ENCODE measurements at regions not wholly inside any gene's neighbourhood (a gene's known extent, or its start where the extent isn't known, plus 50 kb on each side); places are given as distances from the start of the nearest gene placed in this dataset.

GRCh38 chr16:26963109-26963508, 103.6 kb upstream of the C16orf82 start (continued):
- TF ChIP-seq ZBTB11 (CRISPR knock-in tag; IDR thresholded peaks at IDR 0.05) = no peak
- TF ChIP-seq REST (IDR thresholded peaks at IDR 0.05; ENCODE audit: borderline replicate concordance) = peak; percentile 40; the same call in 1 of the 2 replicates
- no peak for TF ChIP-seq REST (CRISPR knock-in tag; IDR thresholded peaks at IDR 0.05; ENCODE audit: low read depth)
- no peak for TF ChIP-seq U2AF2 (optimal IDR thresholded peaks at IDR 0.05; ENCODE audit: low read depth, low read length)
- 0 out of 2 replicates have a peak, but pooled peaks have one; percentile 26 for TF ChIP-seq JUND (IDR thresholded peaks at IDR 0.05; ENCODE audit: borderline replicate concordance, low read depth, low read length)
- peak; percentile 26; the same call in 1 of the 3 replicates for TF ChIP-seq JUND (tag; IDR thresholded peaks at IDR 0.05; ENCODE audit: borderline replicate concordance, low read depth, low read length)
- no peak for TF ChIP-seq FIP1L1 (IDR thresholded peaks at IDR 0.05; ENCODE audit: low read depth, low read length, poor library complexity, severe bottlenecking)
- peak in 1 of 2 experiments; percentile 57; a peak in 1 of 4 replicates for TF ChIP-seq RCOR1 (IDR thresholded peaks at IDR 0.05; ENCODE audit: borderline replicate concordance in 1 of 2, low read depth in 2 of 2, low read length in 2 of 2)
- no peak for TF ChIP-seq CHCHD3 (CRISPR knock-in tag; IDR thresholded peaks at IDR 0.05)
- TF ChIP-seq L3MBTL2 (IDR thresholded peaks at IDR 0.05) = peak; percentile 32; the same call in 1 of the 2 replicates
- peak; percentile 18; the same call in 1 of the 2 replicates for TF ChIP-seq USF2 (CRISPR knock-in tag; IDR thresholded peaks at IDR 0.05)
- TF ChIP-seq CTBP1 (IDR thresholded peaks at IDR 0.05; ENCODE audit: borderline replicate concordance) = peak; percentile 58
- TF ChIP-seq, protein P1, sequence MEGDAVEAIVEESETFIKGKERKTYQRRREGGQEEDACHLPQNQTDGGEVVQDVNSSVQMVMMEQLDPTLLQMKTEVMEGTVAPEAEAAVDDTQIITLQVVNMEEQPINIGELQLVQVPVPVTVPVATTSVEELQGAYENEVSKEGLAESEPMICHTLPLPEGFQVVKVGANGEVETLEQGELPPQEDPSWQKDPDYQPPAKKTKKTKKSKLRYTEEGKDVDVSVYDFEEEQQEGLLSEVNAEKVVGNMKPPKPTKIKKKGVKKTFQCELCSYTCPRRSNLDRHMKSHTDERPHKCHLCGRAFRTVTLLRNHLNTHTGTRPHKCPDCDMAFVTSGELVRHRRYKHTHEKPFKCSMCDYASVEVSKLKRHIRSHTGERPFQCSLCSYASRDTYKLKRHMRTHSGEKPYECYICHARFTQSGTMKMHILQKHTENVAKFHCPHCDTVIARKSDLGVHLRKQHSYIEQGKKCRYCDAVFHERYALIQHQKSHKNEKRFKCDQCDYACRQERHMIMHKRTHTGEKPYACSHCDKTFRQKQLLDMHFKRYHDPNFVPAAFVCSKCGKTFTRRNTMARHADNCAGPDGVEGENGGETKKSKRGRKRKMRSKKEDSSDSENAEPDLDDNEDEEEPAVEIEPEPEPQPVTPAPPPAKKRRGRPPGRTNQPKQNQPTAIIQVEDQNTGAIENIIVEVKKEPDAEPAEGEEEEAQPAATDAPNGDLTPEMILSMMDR (IDR thresholded peaks at IDR 0.05 in 2 of 3, conservative IDR thresholded peaks at IDR 0.05 in 1 of 3; ENCODE audit: insufficient read depth in 2 of 3, low read depth in 1 of 3, low read length in 3 of 3) = peak; percentile 48 to 72 (median 62); a peak in 5 of 6 replicates
